Hematopoietic multipotent progenitor cell (in vitro differentiated cells): ENCODE measurements at regions not wholly inside any gene's neighbourhood (a gene's known extent, or its start where the extent isn't known, plus 50 kb on each side); places are given as distances from the start of the nearest gene placed in this dataset.
A peak's percentile ranks its signal among the peaks of the same experiment; 100 is the strongest.
"Not testable (repeated sequence)": the region's sequence is repeated elsewhere in the genome, so short reads cannot be mapped to it uniquely, and the experiment has no call there.

Experiments
- DNase-seq, 3 donors: peaks; one replicate each; pipeline ENCODE4 v3.0.0-alpha.2; 2011 to 2015; ENCODE audit warnings: low read depth in 2 of 3, low spot score in 2 of 3

DNA sequence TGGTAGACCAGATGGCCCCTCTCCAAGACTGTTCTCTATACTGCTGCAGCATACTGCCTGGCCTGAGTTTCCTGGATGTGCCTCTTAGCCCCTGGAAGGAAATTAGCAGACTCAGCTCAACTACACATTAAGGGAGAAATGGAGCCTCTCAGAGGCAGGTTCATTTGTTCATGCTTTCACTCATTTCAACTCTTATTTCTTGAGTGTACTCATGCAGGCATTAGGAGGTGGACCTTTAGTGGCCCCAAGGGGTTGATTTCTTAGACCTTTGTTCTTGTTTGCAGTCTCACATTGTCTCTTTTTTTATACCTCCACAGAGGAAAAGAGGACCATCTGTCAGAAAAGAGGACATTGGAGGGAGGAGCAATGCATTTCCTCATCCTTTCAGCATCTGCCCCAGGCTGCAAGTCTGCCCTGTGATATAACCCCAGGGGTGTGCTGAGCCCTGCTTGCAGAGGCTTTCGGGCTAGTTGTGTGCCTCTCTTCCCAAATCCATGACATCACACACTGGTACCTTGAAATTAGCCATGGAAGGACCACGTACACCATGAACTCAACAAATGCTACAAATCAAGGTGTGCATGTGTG is 456.2 kb downstream of the CD83 start:
- peak in 1 of 3 donors; percentile 14 for DNase-seq

GRCh38 chr6:14575961-14576360 is 458.4 kb downstream of the CD83 start:
- DNase-seq: no peak

DNA sequence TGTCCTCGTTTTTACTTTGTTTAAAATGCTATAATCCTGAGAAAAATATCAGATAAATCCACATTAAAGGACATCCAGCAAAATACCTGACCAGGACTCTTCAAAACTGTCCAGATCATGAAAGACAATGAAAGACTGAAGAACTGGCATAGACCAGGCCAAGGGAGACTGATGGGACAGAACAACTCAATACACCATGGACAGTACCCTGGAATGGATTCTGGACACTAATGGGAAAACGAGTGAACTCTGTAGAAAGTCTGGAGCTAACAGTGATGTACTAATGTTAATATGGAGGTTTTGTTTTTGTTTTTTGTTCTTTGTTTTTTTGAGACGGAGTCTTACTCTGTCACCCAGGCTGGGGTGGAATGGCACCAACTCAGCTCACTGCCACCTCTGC is 461.4 kb downstream of the CD83 start:
- no peak for DNase-seq

- DNase-seq: no peak
Observed at GRCh38 chr6:14582749-14583148, 465.2 kb downstream of the CD83 start.

DNA sequence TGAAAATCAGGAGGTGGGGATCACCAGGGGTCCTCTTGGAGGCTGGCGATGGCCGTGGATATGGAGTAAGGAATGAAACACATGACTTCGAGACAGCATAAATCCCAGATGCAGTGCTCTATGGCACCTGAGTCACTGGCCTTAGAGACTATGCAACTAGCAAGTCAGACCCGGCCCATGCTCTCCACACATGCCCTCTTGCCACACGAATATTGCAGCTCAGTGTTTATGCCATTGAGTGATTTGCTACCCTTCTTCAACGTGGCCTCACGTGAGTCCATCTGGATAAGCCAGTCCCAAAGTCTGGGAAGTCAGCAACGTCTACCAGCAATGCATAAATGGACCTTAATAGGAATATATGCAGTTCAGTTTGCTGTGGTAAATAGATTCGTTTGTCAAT is 466.3 kb downstream of the CD83 start:
- DNase-seq: no peak

GRCh38 chr6:14584450-14584849 is 466.9 kb downstream of the CD83 start:
- peak in 1 of 3 donors; percentile 28 for DNase-seq

- no peak for DNase-seq
Observed at GRCh38 chr6:14585689-14586088, 468.1 kb downstream of the CD83 start.

- no peak for DNase-seq
Observed at GRCh38 chr6:14589175-14589574, 471.6 kb downstream of the CD83 start.

GRCh38 chr6:14590586-14590985 is 473.0 kb downstream of the CD83 start:
- no peak for DNase-seq

DNA sequence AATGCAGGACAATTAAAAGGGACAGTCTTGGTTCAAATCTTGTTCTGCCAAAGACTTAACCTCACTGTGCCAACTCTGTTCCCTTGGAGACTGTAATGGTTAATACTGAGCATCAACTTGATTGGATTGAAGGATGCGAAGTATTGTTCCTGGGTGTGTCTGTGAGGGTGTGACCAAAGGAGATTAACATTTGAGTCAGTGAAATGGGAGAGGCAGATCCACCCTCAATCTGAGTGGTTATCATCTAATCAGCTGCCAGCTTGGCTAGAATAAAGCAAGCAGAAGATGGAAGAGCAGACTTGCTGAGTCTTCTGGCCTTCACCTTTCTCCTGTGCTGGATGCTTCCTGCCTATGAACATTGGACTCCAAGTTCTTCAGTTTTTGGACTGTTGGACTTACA is 474.4 kb downstream of the CD83 start:
- DNase-seq: no peak

- DNase-seq: no peak
Observed at GRCh38 chr6:14593286-14593685, 475.7 kb downstream of the CD83 start.

- no peak for DNase-seq
Observed at GRCh38 chr6:14595751-14596150, 478.2 kb downstream of the CD83 start.

GRCh38 chr6:14596410-14596809 is 478.8 kb downstream of the CD83 start:
- DNase-seq: no peak

DNA sequence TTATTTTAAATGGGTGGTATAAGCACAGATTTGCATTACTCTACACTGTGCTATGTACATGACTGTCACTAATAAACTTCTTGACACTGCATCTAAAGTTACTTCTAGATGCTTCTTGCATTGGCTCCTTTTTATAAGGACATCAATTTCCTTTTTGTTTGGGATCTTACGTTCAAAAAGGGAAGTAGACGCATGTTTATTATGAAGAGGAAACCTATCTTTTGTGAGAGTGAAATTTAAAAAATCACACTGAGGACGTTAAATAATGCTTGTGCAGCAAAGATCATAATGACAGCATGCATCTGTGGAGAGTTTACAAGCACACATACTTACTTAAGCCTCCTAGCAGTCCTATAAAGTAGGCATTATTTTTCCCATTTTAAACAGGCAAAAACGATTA is 479.5 kb downstream of the CD83 start:
- DNase-seq: no peak

DNA sequence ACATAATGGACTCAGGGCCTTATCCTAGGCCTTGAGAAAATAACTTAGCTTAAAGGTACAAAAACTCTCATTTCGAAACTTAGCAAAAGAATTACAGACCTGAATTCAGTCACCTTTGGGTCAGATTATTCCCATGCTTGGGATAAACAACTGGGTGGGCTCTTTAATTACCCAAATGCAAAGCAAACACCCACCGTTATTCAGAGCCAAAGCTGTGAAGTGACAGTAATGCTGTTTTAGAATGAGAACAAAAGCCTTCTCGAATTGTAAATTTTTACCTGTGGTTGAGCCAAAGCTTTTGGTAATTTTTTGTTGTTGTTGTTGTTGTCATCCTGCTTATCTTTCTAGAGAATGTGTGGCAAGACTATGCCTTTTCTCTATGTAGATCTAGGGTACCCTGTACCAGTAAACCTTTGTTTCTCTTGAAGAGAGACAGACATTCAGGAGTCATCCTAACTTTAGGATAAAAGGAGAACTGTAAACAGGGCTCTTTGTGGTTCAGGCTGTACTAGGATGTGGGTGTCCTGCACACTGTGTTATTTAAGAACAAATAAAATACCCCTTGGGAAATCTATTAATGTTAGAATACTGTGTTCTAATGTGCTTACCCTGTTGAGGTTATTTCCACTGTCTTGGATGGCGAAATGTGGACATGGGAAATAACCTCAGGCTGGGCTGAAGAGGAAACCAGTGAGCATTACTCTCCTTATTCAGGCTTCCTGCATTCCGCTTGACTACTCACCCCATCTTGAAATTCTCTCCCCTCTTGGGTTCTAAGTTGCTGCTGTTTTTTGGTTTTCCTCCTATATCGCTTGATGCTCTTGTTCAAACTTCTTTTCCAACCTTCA is 480.7 kb downstream of the CD83 start:
- DNase-seq: no peak

- not testable (repeated sequence) for DNase-seq
Observed at GRCh38 chr6:14600306-14600705, 482.7 kb downstream of the CD83 start.

DNA sequence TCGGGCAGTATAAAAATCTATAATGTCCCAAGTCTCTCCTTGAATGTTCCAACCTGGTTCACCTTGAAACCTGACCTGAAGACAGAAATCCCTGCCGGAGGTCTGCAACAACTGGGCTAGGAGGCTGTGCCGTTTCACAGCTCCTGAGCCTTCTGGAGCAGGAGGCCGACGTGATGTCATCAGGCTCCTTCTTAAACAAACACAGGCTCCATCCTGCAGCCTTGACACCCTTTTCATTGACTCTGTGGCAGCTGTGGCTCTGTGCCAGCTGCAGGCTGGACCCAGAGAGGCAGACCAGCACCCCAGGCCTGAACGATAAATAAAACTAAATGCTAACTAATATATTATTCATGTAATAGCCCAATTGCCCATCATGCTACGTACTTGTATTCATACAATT is 483.9 kb downstream of the CD83 start:
- no peak for DNase-seq

DNA sequence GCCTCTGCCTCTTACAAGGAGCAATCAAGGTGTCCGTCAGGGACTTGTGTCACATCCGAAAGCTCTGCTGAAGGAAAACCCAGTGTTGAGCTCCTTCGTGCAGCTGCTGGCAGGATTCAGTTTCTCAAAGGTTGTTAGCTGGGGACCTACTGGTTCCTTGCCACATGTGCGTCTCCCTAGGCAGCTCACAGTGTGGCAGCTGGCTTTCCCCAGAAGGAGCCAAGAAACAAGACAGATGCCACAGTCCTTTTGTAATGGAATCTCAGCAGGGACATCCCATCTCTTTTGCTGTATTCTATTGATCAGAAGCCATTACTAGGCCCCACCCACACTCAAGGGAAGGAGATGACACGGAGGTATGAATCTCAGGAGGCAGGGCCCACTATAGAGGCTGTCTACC is 488.8 kb downstream of the CD83 start:
- no peak for DNase-seq

DNA sequence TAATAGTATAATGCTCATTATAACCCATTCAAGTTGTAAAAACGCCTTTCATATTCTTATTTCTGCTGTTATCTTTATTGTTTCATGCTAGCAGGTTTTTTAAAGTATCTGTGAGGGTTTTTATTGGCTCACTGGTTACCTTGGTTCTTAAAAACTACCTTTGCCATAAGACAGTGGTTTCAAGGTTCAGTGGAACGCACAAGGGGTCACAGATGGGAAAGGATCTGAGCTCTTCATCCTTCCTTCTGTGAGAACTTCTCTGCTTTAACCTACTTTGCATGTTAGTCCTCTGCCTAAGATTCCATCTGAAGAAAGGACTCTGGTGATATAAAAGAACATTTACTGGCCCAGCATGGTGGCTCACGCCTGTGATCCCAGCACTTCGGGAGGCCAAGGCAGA is 492.6 kb downstream of the CD83 start:
- no peak for DNase-seq

- DNase-seq: no peak
Observed at GRCh38 chr6:14612016-14612980, 494.7 kb downstream of the CD83 start.

- DNase-seq: no peak
Observed at GRCh38 chr6:14614631-14615030, 497.1 kb downstream of the CD83 start.
